Panc1 (cell line): ENCODE measurements at regions not wholly inside any gene's neighbourhood (a gene's known extent, or its start where the extent isn't known, plus 50 kb on each side); places are given as distances from the start of the nearest gene placed in this dataset.

Experiments used
- ATAC-seq: fragments of 200-7000 bp; cut with Tn5 transposase; 2 replicates; pipeline ENCODE4 v1.9.1; 2020; ENCODE audit warnings: mild to moderate bottlenecking, moderate library complexity
- BruUV-seq: library from RNA; stranded (reverse); fragments of 400-500 nt; replicated peaks from 2 replicates; lab custom pipeline; 2021; lab: Mats Ljungman, UMichigan
- CTCF ChIA-PET: fragments of 300-600 bp; sonication (Branson Sonifier 250); formaldehyde crosslinking; loops from one replicate; lab custom pipeline; 2022; ENCODE audit warnings: antibody characterized with exemption; lab: Charles Lee
- POLR2A ChIA-PET: fragments of 300-600 bp; sonication (Branson Sonifier 250); formaldehyde crosslinking; loops from one replicate; lab custom pipeline; 2022; ENCODE audit warnings: antibody characterized with exemption; lab: Charles Lee
- DNase-seq: peaks from one replicate; pipeline ENCODE4 v3.0.0-alpha.2; 2010; ENCODE audit warnings: low read depth, low spot score
- H3K27ac ChIP-seq: 2 replicates; pipeline ENCODE4 v1.5.1; 2011; ENCODE audit warnings: mild to moderate bottlenecking, low read length, inconsistent platforms
- H3K27me3 ChIP-seq: fragments of 200-500 bp; sonication (Bioruptor generic); 2 replicates; pipeline ENCODE4 v1.6.0; 2014; ENCODE audit warnings: low read length, inconsistent platforms; ENCODE audit not compliant: control insufficient read depth, insufficient read depth
- H3K36me3 ChIP-seq: fragments of 200-500 bp; sonication (Bioruptor generic); 2 replicates; pipeline ENCODE4 v1.5.1; 2014; ENCODE audit warnings: inconsistent platforms, mild to moderate bottlenecking, low read length, moderate library complexity; ENCODE audit not compliant: control insufficient read depth, insufficient read depth
- H3K4me1 ChIP-seq: 2 replicates; pipeline ENCODE4 v1.5.1; 2011; ENCODE audit warnings: inconsistent platforms, mild to moderate bottlenecking, low read length, moderate library complexity; ENCODE audit not compliant: control insufficient read depth, insufficient read depth
- H3K4me3 ChIP-seq, 2 experiments: 2 replicates each; pipeline ENCODE4 v1.5.1; 2011 to 2012; ENCODE audit warnings: low read depth in 2 of 2, low read length in 2 of 2, mild to moderate bottlenecking in 2 of 2, inconsistent platforms in 1 of 2, moderate library complexity in 1 of 2
- H3K9me3 ChIP-seq: fragments of 200-500 bp; sonication (Bioruptor generic); 2 replicates; pipeline ENCODE4 v1.5.1; 2014; ENCODE audit warnings: low read depth, mild to moderate bottlenecking, inconsistent platforms, low read length, moderate library complexity; ENCODE audit not compliant: control insufficient read depth, insufficient read depth
- CTCF ChIP-seq: fragments of 450-650 bp; IDR thresholded peaks from 2 replicates; pipeline ENCODE4 v1.5.1; 2017; ENCODE audit warnings: mild to moderate bottlenecking
- POLR2AphosphoS5 ChIP-seq: IDR thresholded peaks from 2 replicates; pipeline ENCODE4 v1.6.1; 2012; ENCODE audit warnings: mild to moderate bottlenecking, low read depth, low read length, moderate library complexity
- REST ChIP-seq, 2 experiments: IDR thresholded peaks; 2 replicates each; pipeline ENCODE4 v1.6.1; 2011 to 2012; ENCODE audit warnings: low read depth in 2 of 2, control low read depth in 1 of 2, low read length in 1 of 2, mild to moderate bottlenecking in 1 of 2, moderate library complexity in 1 of 2; ENCODE audit not compliant: insufficient read depth in 1 of 2
- SIN3A ChIP-seq: IDR thresholded peaks from 2 replicates; pipeline ENCODE4 v1.6.1; 2012; ENCODE audit warnings: low read depth, mild to moderate bottlenecking, low read length, moderate library complexity, borderline replicate concordance; ENCODE audit not compliant: insufficient read depth
- TCF7L2 ChIP-seq: IDR thresholded peaks from 2 replicates; pipeline ENCODE4 v1.6.1; 2011; ENCODE audit warnings: mild to moderate bottlenecking, low read depth, low read length, inconsistent platforms
- in situ Hi-C: cut with HindIII; loops from 2 replicates; pipeline ENCODE4 v1.10.0; 2016; ENCODE audit warnings: low sequenced_read_pairs, low pct_unique_long_range_greater_than_20kb
- intact Hi-C: fragments of 100-400 bp; cut with micrococcal nuclease; formaldehyde crosslinking; loops from one replicate; pipeline ENCODE4 v1.10.0; 2022; ENCODE audit not compliant: unreplicated experiment

GRCh38 chr10:1850971-1851527 lies 113.7 kb upstream of the ADARB2 start:
- DNase-seq, result no peak
- no peak for ATAC-seq
- Histone ChIP-seq H3K27me3 (no peaks in the 10 kb centered on the region), H3K27ac (no peak overlapping the region), H3K9me3 (no peaks in the 10 kb centered on the region), H3K4me3 (no peak overlapping the region), H3K4me1 (no peaks in the 10 kb centered on the region), H3K36me3 (no peaks in the 10 kb centered on the region)
- TF ChIP-seq TCF7L2 (no peak), POLR2AphosphoS5 (no peak), REST (IDR thresholded peaks at IDR 0.05; ENCODE audit: insufficient read depth in 1 of 2, low read depth in 2 of 2, low read length in 1 of 2) (no peak), CTCF (no peak), SIN3A (no peak)
- ChIA-PET POLR2A (no interaction called here), CTCF (no interaction called here)
- BruUV-seq, result no TSS peak
- in situ Hi-C loops, result no loop called here
- intact Hi-C loops, result no loop called here

GRCh38 chr10:1847361-1847760 lies 110.0 kb upstream of the ADARB2 start:
- TF ChIP-seq REST (IDR thresholded peaks at IDR 0.05; ENCODE audit: insufficient read depth in 1 of 2, low read depth in 2 of 2, low read length in 1 of 2) (no peak), SIN3A (no peak), CTCF (no peak), TCF7L2 (no peak), POLR2AphosphoS5 (no peak)

More at GRCh38 chr10:1847361-1847760, 110.0 kb upstream of the ADARB2 start:
- Histone ChIP-seq H3K9me3 (no peaks in the 10 kb centered on the region), H3K27me3 (no peaks in the 10 kb centered on the region), H3K36me3 (no peaks in the 10 kb centered on the region), H3K27ac (no peak overlapping the region), H3K4me3 (no peak overlapping the region), H3K4me1 (no peaks in the 10 kb centered on the region)
- POLR2A ChIA-PET, result no interaction called here
- CTCF ChIA-PET, result no interaction called here
- in situ Hi-C loops, result no loop called here
- no TSS peak for BruUV-seq
- no peak for ATAC-seq
- DNase-seq, result no peak
- intact Hi-C loops, result no loop called here
